NCI-H1930 (cell line): ENCODE measurements at regions not wholly inside any gene's neighbourhood (a gene's known extent, or its start where the extent isn't known, plus 50 kb on each side); places are given as distances from the start of the nearest gene placed in this dataset.

Source experiments
- DNase-seq, 2 experiments: peaks; one replicate each; lab custom pipeline; 2025; lab: John Stamatoyannopoulos, UW

- no peak for DNase-seq
Measured at GRCh38 chr6:146865756-146866379, 267.1 kb downstream of the ADGB start.

- DNase-seq, result no peak
Measured at GRCh38 chr6:146866731-146867414, 268.1 kb downstream of the ADGB start.

GRCh38 chr6:146868671-146869209 is 270.0 kb downstream of the ADGB start:
- DNase-seq, result no peak

- no peak for DNase-seq
Measured at GRCh38 chr6:146870760-146871159, 272.0 kb downstream of the ADGB start.

- no peak for DNase-seq
Measured at GRCh38 chr6:146871611-146872425, 273.0 kb downstream of the ADGB start.

- no peak for DNase-seq
Measured at GRCh38 chr6:146872426-146872785, 273.6 kb downstream of the ADGB start.

GRCh38 chr6:146874278-146875018 is 275.7 kb downstream of the ADGB start:
- no peak for DNase-seq

- DNase-seq, result no peak
Measured at GRCh38 chr6:146875927-146876270, 277.1 kb downstream of the ADGB start.

- DNase-seq, result no peak
Measured at GRCh38 chr6:146876271-146877151, 277.7 kb downstream of the ADGB start.

GRCh38 chr6:146878168-146878951 is 279.6 kb downstream of the ADGB start:
- no peak for DNase-seq

- DNase-seq, result no peak
Measured at GRCh38 chr6:146878952-146879340, 280.2 kb downstream of the ADGB start.

- DNase-seq, result no peak
Measured at GRCh38 chr6:146879406-146880117, 280.8 kb downstream of the ADGB start.

- no peak for DNase-seq
Measured at GRCh38 chr6:146881228-146882181, 282.7 kb downstream of the ADGB start.

GRCh38 chr6:146883640-146884531 is 285.1 kb downstream of the ADGB start:
- no peak for DNase-seq

- DNase-seq, result no peak
Measured at GRCh38 chr6:146884728-146885127, 286.0 kb downstream of the ADGB start.

- DNase-seq, result no peak
Measured at GRCh38 chr6:146885708-146886457, 287.1 kb downstream of the ADGB start.
